ENCODE measurements at regions not wholly inside any gene's neighbourhood (a gene's known extent, or its start where the extent isn't known, plus 50 kb on each side); places are given as distances from the start of the nearest gene placed in this dataset.
"Not testable (repeated sequence)": the region's sequence is repeated elsewhere in the genome, so short reads cannot be mapped to it uniquely, and the experiment has no call there.

DNA sequence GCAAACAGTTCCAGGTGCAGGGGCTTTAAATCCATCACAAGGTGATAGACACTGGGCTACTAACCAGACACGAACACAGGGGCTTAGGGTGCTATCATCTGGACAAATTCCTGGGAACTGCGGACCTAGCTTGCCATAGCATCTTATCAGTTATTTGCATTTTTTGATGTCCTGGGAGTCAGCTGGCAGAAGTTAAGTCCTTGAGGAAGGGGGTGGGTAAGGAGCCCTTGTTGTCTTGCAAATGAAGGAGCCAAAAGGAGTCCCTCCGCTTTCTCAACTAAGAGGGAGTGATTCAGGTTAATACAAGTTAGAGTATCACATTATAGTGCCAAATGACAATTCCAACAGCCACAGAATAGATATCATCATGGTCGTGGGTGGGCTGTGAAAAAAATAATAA, 108.9 kb downstream of the NPAP1 start:
- DNase-seq (no peak), ATAC-seq (no peak)
- H3K4me3 ChIP-seq: no peak overlapping the region
- no peaks in the 10 kb centered on the region for H3K9me3 ChIP-seq
- H3K4me1 ChIP-seq: no peaks in the 10 kb centered on the region
- H3K27ac ChIP-seq: no peak overlapping the region
- H3K36me3 ChIP-seq: no peaks in the 10 kb centered on the region
- intact Hi-C loops (cut with DNase I): no loop called here
- TF ChIP-seq, protein P1, sequence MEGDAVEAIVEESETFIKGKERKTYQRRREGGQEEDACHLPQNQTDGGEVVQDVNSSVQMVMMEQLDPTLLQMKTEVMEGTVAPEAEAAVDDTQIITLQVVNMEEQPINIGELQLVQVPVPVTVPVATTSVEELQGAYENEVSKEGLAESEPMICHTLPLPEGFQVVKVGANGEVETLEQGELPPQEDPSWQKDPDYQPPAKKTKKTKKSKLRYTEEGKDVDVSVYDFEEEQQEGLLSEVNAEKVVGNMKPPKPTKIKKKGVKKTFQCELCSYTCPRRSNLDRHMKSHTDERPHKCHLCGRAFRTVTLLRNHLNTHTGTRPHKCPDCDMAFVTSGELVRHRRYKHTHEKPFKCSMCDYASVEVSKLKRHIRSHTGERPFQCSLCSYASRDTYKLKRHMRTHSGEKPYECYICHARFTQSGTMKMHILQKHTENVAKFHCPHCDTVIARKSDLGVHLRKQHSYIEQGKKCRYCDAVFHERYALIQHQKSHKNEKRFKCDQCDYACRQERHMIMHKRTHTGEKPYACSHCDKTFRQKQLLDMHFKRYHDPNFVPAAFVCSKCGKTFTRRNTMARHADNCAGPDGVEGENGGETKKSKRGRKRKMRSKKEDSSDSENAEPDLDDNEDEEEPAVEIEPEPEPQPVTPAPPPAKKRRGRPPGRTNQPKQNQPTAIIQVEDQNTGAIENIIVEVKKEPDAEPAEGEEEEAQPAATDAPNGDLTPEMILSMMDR (IDR thresholded peaks at IDR 0.05): no peak
- no peaks in the 10 kb centered on the region for H3K27me3 ChIP-seq (ENCODE audit: low read depth)

- Histone ChIP-seq H3K4me3 (no peak overlapping the region), H3K36me3 (no peaks in the 10 kb centered on the region), H3K27me3 (ENCODE audit: low read depth) (no peaks in the 10 kb centered on the region), H3K9me3 (no peaks in the 10 kb centered on the region), H3K4me1 (no peaks in the 10 kb centered on the region), H3K27ac (no peak overlapping the region)
- ATAC-seq (no peak), DNase-seq (no peak)
- intact Hi-C loops (cut with DNase I): no loop called here
- TF ChIP-seq, protein P1 (IDR thresholded peaks at IDR 0.05): no peak
Measured at GRCh38 chr15:24786347-24786746, 110.8 kb downstream of the NPAP1 start.

DNA sequence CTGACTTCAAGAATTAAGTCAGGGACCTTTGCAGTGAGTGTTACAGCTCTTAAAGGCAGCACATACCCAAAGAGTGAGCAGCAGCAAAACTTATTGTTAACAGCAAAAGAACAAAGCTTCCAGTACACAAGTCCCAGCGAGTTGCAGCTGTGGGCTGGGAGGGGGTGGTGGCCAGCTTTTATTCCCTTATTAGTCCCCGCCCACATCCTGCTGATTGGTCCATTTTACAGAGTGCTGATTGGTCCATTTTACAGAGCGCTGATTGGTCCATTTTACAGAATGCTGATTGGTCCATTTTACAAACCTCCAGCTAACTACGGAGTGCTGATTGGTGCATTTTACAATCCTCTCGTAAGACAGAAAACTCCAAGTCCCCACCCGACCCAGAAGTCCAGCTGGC, 127.0 kb downstream of the NPAP1 start:
- H3K27ac ChIP-seq; ATAC-seq; H3K9me3 ChIP-seq; intact Hi-C loops (cut with DNase I); H3K4me3 ChIP-seq; H3K4me1 ChIP-seq; DNase-seq; H3K27me3 ChIP-seq (ENCODE audit: low read depth); H3K36me3 ChIP-seq: not testable (repeated sequence)

DNA sequence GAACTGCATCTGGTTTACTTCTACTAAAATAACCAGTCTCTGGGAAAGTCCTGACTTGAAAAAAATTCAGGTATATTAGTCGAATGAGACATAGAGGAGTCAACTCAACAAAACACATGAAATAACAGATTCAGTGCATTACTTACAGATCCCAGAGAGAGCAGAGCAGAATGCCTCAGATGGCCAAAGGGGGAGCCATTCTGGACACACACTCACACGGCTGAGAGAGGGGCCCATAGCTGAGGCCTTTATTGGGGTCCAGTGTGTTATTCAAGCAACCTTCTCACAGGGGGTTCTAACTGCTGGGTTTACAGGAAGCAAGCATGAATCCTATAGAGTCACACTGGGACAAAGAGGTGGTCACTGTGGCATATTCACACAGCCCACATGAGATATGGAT, 135.1 kb upstream of the SNRPN start:
- peaks cover 4% of the 10 kb centered on the region for H3K9me3 ChIP-seq
- intact Hi-C loops (cut with DNase I): no loop called here
- H3K36me3 ChIP-seq: no peaks in the 10 kb centered on the region
- no peak overlapping the region for H3K27ac ChIP-seq
- ATAC-seq (no peak), DNase-seq (no peak)
- H3K4me1 ChIP-seq: no peaks in the 10 kb centered on the region
- H3K27me3 ChIP-seq (ENCODE audit: low read depth): no peaks in the 10 kb centered on the region
- H3K4me3 ChIP-seq: no peak overlapping the region
- TF ChIP-seq, protein P1 (IDR thresholded peaks at IDR 0.05): no peak

DNA sequence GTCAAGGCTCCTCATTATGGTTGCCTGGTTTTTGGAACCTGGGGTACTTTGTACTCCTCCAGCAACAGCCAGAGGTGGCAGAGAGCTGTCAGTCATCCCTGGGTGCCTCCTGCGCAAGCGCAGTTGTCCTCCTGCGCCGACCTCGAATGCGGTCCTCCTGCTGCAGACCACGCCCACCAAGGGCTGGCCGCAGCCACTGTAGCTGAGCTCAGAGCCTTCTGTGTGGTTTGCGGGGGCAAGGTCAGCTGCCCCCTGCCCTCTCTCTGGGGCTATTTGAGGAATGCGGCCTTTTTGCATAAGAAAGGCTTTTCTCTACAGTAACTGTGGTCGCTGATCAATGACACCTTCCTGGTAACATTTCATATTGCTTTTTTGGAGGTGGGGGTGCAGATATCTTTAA, 131.3 kb upstream of the SNRPN start:
- TF ChIP-seq, protein P1 (IDR thresholded peaks at IDR 0.05): no peak
- H3K36me3 ChIP-seq: no peaks in the 10 kb centered on the region
- intact Hi-C loops (cut with DNase I): no loop called here
- H3K27me3 ChIP-seq (ENCODE audit: low read depth): no peaks in the 10 kb centered on the region
- H3K9me3 ChIP-seq: no peaks in the 10 kb centered on the region
- H3K27ac ChIP-seq: no peak overlapping the region
- no peak for DNase-seq
- ATAC-seq: no peak
- no peak overlapping the region for H3K4me3 ChIP-seq
- H3K4me1 ChIP-seq: no peaks in the 10 kb centered on the region

DNA sequence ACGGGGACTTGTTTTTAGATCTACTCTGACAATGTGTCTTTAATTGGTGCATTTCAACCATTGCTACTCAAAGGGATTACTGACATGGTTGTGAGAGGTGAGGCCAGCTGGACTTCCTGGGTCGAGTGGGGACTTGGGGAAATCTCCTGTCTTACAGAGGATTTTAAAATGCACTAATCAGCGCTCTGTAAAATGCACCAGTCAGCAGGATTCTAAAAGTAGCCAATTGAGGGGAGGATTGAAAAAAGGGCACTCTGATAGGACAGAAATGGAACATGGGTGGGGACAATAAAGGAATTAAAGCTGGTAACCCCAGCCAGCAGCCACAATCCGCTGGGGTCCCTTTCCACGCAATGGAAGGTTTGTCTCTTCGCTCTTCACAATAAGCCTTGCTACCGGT, 122.5 kb upstream of the SNRPN start:
- H3K9me3 ChIP-seq: no peaks in the 10 kb centered on the region
- H3K36me3 ChIP-seq: no peaks in the 10 kb centered on the region
- no peak for ATAC-seq
- no peak for DNase-seq
- no peaks in the 10 kb centered on the region for H3K27me3 ChIP-seq (ENCODE audit: low read depth)
- intact Hi-C loops (cut with DNase I): no loop called here
- H3K4me3 ChIP-seq: no peak overlapping the region
- no peaks in the 10 kb centered on the region for H3K4me1 ChIP-seq
- TF ChIP-seq, protein P1 (IDR thresholded peaks at IDR 0.05): no peak
- no peak overlapping the region for H3K27ac ChIP-seq

Data from lower lobe of right lung (tissue), 2 donors.